GM18517 (cell line): ENCODE measurements at regions not wholly inside any gene's neighbourhood (a gene's known extent, or its start where the extent isn't known, plus 50 kb on each side); places are given as distances from the start of the nearest gene placed in this dataset.

Experiments used
- ATAC-seq: cut with Tn5 transposase; IDR thresholded peaks from one replicate; pipeline ENCODE4 v1.9.1; 2021; ENCODE audit warnings: mild to moderate bottlenecking, moderate library complexity; ENCODE audit not compliant: unreplicated experiment

DNA sequence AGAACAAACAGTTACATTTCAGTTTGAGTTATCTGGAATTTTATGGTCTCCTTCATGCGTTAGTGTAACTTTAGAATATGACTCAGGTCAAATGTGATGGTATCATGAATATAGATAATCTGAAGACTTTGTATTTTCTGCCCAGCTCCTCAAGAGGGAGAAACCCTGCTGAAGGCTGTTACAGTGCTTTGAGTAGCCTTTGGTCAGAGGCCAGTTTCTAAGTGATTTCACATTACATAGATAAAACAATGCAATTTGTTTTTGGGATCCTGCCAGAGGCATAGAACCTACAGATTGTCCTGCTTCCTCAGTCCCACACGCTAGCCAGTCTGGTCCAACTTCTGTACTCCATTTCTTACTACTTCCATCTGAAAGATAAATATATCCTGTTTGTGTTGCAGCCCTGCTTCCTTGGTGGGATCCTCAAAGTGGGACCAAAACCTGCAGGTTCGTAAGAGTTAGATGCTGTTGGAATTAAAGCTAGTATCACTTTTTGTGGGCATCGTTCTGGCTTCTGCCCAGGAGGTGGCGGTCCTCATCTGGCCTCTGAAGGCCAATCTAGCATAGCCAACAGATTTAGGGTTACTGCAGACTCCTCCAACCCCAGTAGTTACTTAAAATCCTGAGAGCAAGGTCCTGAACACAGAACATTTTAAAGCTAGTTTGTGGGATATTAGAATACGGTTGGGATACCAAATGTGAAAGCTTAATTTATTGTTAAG lies 645.8 kb upstream of the USP24 start:
- no peak for ATAC-seq

GRCh38 chr1:55860326-55860725 lies 645.2 kb upstream of the USP24 start:
- no peak for ATAC-seq

DNA sequence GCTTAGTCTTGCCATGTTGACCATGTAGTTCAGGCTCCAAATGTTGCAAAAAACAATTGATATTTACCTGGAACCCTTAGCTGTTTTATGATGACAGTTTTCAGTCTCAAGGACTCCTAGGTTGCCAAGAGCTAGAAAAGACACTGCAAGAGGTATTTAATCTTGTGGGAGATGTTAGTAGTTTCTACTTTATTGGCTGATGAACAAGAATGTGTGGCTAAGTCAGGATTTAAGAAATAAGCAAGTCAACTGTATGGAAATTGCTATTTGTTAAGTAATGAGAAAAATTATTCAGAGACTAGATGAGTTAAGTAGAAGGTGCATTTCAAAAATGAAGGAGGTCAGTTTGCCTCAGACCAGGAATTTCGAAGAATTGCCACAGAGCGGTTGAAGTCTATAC lies 639.7 kb upstream of the USP24 start:
- ATAC-seq = no peak

- ATAC-seq = no peak
Observed at GRCh38 chr1:55848906-55849305, 633.7 kb upstream of the USP24 start.

DNA sequence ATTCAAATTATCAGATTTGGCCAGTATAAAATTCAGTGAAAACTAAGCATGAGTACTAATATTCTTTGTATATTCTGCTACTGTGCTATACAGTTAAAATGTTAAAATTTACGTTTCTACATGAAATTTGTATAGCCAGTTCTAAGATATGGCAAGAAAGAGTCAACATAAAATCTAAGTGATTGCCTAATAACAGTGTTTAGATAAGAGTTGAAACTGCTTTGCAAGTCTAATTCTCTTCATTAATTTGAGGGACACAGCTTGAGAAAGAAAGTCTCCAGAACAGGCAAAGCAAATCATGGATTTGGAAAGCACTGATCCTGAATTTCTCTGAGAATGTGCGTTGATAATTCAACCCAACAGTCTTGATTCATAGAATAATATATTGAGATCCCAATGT lies 630.9 kb upstream of the USP24 start:
- no peak for ATAC-seq

DNA sequence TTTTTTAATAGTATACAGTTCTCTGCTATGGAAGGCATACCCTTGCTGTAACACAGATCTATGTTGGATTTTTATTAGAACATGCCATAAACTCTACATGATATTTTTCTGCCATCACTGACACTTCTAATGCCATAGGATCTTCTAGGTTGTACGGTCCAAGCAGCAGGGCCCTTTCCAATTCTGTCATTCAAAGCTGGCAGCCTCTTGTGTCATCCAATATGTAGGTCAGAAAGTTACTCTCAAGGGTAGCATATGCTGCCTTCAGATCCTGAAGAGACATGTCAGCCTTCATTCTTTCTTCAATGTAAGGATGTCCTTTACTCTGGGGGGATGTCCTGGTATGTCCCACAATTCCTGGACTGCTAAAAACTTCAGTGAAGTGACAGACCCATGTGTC lies 629.2 kb upstream of the USP24 start:
- no peak for ATAC-seq

GRCh38 chr1:55839626-55840025 lies 624.5 kb upstream of the USP24 start:
- ATAC-seq = no peak

DNA sequence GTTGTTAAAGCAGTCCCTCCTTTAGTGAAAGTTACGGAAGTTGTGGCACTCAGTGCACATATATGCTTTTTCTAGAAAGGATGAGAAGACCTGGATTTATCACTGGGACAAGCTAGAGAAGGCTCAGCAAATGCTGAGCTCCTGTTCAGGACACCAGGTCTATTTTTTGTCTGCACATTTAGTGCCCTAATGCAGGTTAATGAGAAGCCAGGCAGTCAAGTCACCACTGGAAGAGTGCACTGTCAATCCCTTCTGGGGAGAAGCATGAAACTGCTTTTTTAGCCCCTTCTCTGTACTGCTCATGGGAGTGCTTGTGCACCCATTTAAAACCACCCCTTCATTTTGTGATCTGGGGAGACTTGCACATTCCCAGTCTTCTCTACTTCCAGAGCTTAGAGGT lies 624.1 kb upstream of the USP24 start:
- no peak for ATAC-seq

GRCh38 chr1:55836086-55836485 lies 620.9 kb upstream of the USP24 start:
- ATAC-seq = no peak

DNA sequence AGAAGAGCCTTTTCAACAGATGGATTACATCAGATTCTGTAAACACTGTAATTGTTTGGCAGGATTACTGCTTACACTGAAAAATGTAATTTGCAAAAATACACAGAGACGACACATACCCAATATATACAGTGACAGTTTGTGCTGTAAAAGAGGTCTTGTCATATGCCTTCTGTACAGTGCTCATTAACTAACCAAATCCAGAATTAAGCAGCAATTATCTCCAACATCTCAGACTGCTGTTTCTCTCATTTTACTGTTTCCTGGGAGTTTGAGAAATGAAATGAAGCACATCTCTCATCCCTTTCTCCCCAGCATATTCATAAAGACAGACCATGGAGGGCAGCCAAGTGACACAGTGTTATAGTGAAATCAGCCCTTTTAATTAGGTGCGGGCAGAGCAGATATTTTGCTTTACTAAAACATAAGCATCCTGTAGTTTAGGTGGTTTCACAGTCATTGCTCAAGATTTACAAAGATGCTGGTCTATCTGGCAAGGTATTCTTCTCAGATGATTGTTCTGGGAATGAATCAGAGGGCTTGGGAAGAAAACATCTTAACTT lies 618.4 kb upstream of the USP24 start:
- ATAC-seq = no peak

- no peak for ATAC-seq
Observed at GRCh38 chr1:55831759-55832158, 616.6 kb upstream of the USP24 start.

DNA sequence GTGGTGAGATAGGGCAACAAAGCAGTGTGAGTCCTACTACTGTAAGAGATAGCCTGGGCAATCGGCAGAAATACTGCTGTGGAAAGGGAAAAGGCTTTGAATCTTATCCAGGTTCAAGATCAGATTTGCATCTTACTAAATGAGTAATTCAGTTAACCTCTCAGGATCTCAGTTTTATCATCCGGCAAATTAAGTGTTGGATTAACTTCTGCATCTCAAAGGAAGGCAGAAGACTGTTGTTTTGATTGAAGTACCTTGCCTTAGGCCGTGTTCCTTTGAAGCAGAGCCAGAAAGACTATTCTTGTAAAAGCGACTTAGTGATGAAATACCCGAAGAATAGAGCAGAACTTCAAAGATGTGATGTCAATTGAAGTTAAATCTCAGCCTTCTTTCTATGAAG lies 612.9 kb upstream of the USP24 start:
- ATAC-seq = no peak

DNA sequence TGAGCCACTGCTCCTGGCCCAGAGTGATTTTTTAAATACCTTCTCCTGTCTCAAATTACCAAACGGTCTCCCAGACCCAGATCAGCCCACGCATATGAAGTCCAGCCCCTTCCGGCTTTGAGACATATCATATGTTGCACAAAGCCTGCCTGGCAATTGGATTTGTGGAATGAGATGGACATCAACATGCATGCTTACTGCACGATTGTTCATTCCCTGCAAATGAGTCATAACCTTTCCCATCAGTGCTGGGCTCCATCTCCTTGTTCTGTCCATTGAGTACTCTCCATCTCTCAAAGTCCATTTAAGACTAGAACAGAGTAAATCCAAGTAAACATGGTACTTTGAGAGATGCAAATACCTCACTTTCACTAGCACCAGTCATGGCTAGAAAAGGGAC lies 612.2 kb upstream of the USP24 start:
- ATAC-seq = no peak

DNA sequence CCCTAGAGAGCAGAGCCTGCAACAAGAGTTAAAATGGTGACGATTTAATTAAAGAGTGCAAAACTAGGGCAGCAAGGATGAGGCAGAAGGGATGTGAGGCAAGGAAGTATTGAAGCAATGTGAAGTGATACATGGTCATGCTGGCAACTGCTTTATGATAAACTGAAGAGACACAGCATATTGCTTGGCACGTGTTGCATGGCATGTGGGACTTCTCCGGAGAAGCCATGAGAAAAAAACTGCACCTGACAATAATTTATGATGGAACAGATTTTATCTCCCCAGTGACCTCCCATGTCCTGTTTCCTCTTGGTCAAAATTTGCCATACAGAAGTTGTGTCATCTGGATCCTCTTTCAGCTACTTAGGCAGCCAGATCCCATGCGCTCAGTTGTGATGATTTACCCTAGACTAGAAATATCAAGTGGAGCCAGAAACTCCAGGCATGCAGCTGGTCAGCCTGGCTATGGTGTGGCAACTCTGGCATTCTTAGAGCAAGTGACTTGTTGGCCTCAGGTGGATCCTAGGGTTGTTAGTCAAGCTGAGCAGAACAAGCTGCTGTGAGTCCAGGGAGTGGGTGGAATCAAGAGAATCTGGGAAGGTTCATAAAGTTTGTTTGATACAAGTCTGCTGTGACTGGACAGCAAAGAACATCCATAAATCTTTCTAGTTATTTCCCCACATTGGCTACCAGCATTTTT lies 611.4 kb upstream of the USP24 start:
- no peak for ATAC-seq

- no peak for ATAC-seq
Observed at GRCh38 chr1:55825461-55825860, 610.3 kb upstream of the USP24 start.

DNA sequence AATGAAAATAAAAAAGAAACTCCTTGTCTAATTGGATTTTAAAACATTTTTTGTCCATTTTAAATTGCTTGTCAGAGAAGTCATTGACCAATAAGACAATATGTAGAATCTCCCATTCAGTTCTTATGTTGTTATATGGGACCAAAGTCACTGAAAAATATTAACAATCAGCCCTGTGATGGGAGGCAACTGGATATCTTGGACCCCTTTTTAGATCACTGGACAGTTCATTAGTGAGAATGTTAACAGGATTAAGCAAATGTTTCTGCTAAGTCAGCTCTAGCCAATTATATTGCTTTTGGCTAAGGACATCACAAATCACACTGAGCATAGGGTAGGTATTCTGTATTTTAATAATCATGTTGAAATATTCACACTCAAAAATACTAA lies 609.1 kb upstream of the USP24 start:
- no peak for ATAC-seq

- no peak for ATAC-seq
Observed at GRCh38 chr1:55823541-55824250, 608.5 kb upstream of the USP24 start.

DNA sequence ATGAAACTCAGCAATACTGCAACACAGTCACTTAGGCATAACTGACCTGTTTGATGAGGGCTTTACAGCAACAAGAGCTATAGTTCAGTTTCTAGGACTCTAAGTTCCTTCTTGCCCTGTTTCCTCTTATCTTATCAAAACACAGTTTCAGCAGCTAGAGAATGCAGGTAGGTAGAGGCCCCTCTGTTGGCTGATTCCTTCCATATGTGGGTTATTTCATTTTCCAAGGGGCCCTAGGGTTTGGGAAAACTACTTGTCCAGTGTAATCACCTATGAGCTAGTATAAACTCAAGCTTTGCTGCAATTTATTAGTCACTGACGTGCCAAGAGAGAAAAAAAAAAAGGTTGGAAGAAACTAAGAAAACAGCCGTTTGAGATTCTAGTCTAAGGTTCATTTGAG lies 607.7 kb upstream of the USP24 start:
- no peak for ATAC-seq

GRCh38 chr1:55821234-55821633 lies 606.1 kb upstream of the USP24 start:
- ATAC-seq = no peak

GRCh38 chr1:55820501-55820900 lies 605.3 kb upstream of the USP24 start:
- no peak for ATAC-seq

DNA sequence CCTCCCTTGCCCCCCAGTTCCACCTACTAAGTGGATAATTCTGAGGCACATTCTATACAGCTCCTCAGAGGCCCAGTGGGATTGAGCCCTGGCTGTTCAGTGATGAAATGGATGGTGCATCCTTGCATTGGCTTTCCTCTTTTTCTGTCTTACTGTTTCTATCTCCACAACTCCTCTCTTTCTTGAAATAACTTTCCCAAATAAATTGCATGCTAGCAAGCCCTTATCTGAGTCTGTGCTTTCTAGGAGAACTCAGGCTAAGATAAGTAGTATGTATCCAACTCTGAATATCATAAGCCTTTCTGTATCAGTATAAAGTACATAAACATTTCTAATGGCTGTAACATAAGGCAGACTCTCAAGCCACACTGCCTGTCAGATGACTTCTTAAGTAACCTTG lies 603.8 kb upstream of the USP24 start:
- ATAC-seq = no peak
